Ascending aorta (tissue), 2 donors: ENCODE measurements at regions not wholly inside any gene's neighbourhood (a gene's known extent, or its start where the extent isn't known, plus 50 kb on each side); places are given as distances from the start of the nearest gene placed in this dataset.

Source experiments
- DNase-seq, 2 donors: peaks; one replicate each; pipeline ENCODE4 v3.0.0-alpha.2; 2019; ENCODE audit warnings: low spot score in 2 of 2
- H3K27ac ChIP-seq, 2 donors: fragments of 200-600 bp; sonication (generic); one replicate each; pipeline ENCODE4 v1.5.1; 2016 to 2017; ENCODE audit warnings: mild to moderate bottlenecking in 1 of 2
- H3K27me3 ChIP-seq: fragments of 200-600 bp; sonication (generic); one replicate; pipeline ENCODE4 v1.5.1; 2017
- H3K36me3 ChIP-seq, 2 donors: fragments of 200-600 bp; sonication (generic); one replicate each; pipeline ENCODE4 v1.5.1; 2016
- H3K4me1 ChIP-seq, 2 donors: fragments of 200-600 bp; sonication (generic); one replicate each; pipeline ENCODE4 v1.5.1; 2016 to 2017; ENCODE audit warnings: mild to moderate bottlenecking in 1 of 2
- H3K4me3 ChIP-seq, 2 donors: fragments of 200-600 bp; sonication (generic); one replicate each; pipeline ENCODE4 v1.5.1; 2016 to 2017; ENCODE audit warnings: mild to moderate bottlenecking in 1 of 2
- H3K9me3 ChIP-seq, 2 donors: fragments of 200-600 bp; sonication (generic); one replicate each; pipeline ENCODE4 v1.5.1; 2016
- intact Hi-C: fragments of 100-400 bp; cut with DNase I; formaldehyde crosslinking; loops from one replicate; pipeline ENCODE4 v1.15.1; 2023
- TF ChIP-seq, protein P1 (sequence below), 3 experiments: fragments of 200-600 bp in 2 of 3; fragments of 450-650 bp in 1 of 3; sonication (generic) in 2 of 3; IDR thresholded peaks; one replicate each; pipeline ENCODE4 v1.5.1; 2016 to 2019; ENCODE audit warnings: antibody characterized with exemption in 3 of 3, mild to moderate bottlenecking in 1 of 3, moderate library complexity in 1 of 3

DNA sequence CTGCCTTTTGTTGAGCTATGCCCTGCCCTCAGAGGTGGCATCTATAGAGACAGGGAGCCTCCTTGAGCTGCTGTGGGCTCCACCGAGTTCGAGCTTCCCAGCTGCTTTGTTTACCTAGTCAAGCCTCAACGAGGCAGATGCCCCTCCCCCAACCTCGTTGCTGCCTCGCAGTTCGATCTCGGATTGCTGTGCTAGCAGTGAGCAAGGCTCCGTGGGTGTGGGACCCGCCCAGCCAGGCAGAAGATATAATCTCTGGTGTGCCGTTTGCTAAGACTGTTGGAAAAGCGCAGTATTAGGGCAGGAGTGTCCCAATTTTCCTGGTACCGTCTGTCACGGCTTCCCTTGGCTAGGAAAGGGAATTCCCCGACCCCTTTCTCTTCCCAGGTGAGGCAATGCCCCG is 88.4 kb upstream of the CDK6 start:
- no peaks in the 10 kb centered on the region for H3K9me3 ChIP-seq
- no peak overlapping the region for H3K27ac ChIP-seq
- H3K4me1 ChIP-seq = no peaks in the 10 kb centered on the region
- intact Hi-C loops = no loop called here
- H3K4me3 ChIP-seq = no peak overlapping the region
- H3K27me3 ChIP-seq = no peaks in the 10 kb centered on the region
- no peaks in the 10 kb centered on the region for H3K36me3 ChIP-seq
- no peak for DNase-seq
- TF ChIP-seq, protein P1, sequence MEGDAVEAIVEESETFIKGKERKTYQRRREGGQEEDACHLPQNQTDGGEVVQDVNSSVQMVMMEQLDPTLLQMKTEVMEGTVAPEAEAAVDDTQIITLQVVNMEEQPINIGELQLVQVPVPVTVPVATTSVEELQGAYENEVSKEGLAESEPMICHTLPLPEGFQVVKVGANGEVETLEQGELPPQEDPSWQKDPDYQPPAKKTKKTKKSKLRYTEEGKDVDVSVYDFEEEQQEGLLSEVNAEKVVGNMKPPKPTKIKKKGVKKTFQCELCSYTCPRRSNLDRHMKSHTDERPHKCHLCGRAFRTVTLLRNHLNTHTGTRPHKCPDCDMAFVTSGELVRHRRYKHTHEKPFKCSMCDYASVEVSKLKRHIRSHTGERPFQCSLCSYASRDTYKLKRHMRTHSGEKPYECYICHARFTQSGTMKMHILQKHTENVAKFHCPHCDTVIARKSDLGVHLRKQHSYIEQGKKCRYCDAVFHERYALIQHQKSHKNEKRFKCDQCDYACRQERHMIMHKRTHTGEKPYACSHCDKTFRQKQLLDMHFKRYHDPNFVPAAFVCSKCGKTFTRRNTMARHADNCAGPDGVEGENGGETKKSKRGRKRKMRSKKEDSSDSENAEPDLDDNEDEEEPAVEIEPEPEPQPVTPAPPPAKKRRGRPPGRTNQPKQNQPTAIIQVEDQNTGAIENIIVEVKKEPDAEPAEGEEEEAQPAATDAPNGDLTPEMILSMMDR (IDR thresholded peaks at IDR 0.05) = no peak

DNA sequence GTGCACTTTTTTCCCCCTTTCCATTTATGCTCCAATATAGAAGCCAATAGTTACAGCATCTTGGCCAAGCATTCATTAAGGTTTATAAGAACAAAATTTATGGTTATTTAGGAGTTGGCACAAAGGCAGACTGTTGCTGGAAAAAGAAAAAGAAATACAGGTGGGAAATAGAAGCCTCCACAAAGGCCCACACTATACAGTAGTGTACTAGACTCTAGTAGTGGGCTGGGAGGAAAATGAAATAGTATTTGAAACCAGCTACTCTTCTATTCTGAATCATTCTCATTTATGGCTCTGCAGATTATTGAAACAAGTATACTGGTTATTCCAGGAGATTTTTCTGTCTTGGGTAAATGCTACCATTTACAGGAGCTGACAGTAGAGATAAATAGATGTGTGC is 80.9 kb upstream of the CDK6 start:
- TF ChIP-seq, protein P1 (IDR thresholded peaks at IDR 0.05) = no peak
- Histone ChIP-seq H3K27ac (no peak overlapping the region), H3K9me3 (no peaks in the 10 kb centered on the region), H3K36me3 (no peaks in the 10 kb centered on the region), H3K4me1 (no peaks in the 10 kb centered on the region), H3K27me3 (no peaks in the 10 kb centered on the region), H3K4me3 (no peak overlapping the region)
- intact Hi-C loops = no loop called here
- DNase-seq = no peak

DNA sequence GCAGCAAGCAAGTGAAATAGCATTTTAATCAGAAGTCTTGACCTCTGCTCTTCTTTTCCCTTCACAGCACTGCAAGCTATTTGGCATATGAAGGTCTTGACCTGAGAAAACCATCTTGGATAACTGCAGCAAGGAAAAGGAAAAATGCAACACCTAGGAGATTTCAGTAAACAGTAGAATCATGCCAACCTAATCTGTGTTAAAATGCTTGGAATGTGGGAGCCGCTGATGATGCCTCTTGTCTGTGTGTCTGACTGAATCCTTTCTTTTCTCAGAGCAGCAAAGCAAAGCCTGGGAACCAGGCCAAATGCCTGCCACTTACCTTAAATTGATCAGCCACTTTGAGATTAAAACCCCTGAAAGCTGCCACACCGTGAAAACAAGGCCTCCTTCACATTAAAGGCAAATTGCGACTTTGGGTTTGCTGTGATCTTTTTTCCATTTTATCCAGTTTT is 80.4 kb upstream of the CDK6 start:
- Histone ChIP-seq H3K9me3 (no peaks in the 10 kb centered on the region), H3K27ac (no peak overlapping the region), H3K4me1 (no peaks in the 10 kb centered on the region), H3K27me3 (no peaks in the 10 kb centered on the region), H3K36me3 (no peaks in the 10 kb centered on the region), H3K4me3 (no peak overlapping the region)
- intact Hi-C loops = no loop called here
- TF ChIP-seq, protein P1 (IDR thresholded peaks at IDR 0.05) = no peak
- DNase-seq = no peak

DNA sequence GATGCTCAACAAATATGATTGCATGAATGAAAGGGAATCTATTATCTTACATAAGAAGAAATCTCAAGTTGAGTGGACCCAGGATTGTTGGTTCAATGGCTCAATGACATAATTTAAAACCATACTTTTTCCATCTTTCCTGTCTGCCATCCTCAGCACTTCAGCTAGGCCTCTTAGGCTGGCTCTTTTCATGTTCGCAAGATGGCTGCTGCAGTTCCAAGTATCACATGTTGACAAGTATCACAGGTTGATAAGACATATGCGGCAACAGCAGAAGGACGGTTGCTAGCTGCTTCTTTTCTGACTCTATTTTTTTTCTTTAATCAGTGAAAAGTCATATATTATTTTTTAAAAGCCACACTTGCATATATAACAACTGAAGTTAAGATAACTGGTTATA is 79.0 kb upstream of the CDK6 start:
- Histone ChIP-seq H3K27me3 (no peaks in the 10 kb centered on the region), H3K36me3 (no peaks in the 10 kb centered on the region), H3K27ac (no peak overlapping the region), H3K9me3 (no peaks in the 10 kb centered on the region), H3K4me1 (no peaks in the 10 kb centered on the region), H3K4me3 (no peak overlapping the region)
- no peak for DNase-seq
- intact Hi-C loops = no loop called here
- TF ChIP-seq, protein P1 (IDR thresholded peaks at IDR 0.05) = no peak

DNA sequence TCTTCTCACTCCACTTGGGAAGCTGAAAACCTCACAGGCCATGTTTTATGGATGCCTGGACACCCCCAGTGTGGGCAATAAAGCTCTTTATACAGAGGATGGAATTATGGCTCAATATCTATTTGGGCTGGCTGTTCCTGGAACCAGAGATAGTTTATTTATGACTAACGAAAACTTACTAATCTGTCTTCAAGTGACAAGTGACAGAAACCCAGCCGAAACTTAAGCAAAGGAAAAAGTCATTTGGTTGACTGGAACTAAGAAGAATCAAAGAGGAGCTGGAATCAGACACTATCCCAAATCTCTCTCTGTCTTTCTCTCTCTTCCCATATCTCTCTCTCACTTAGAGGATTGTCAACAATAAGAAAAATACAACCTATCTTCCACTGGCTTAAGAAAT is 78.3 kb upstream of the CDK6 start:
- H3K9me3 ChIP-seq = no peaks in the 10 kb centered on the region
- H3K36me3 ChIP-seq = no peaks in the 10 kb centered on the region
- TF ChIP-seq, protein P1 (IDR thresholded peaks at IDR 0.05) = no peak
- no peak overlapping the region for H3K4me3 ChIP-seq
- H3K27ac ChIP-seq = no peak overlapping the region
- intact Hi-C loops = no loop called here
- H3K27me3 ChIP-seq = no peaks in the 10 kb centered on the region
- H3K4me1 ChIP-seq = no peaks in the 10 kb centered on the region
- no peak for DNase-seq

DNA sequence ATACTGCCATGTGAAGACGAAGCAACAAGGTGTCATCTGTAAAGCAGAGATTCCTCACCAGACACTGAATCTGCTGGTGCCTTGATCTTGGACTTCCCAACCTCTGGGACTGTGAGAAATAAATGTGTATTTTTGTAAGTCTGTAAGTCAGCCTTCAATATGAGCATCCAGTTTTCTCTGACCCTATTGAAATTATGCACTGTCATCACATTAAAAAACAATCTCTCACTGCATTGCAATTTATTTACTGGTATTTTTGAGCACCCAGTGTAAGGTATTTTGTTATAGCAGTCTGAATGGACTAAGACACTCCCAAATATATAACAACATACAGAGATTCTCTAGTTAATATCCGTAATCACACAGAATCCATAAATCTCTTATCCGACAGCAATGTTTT is 77.5 kb upstream of the CDK6 start:
- Histone ChIP-seq H3K27me3 (no peaks in the 10 kb centered on the region), H3K4me3 (no peak overlapping the region), H3K9me3 (no peaks in the 10 kb centered on the region), H3K4me1 (no peaks in the 10 kb centered on the region), H3K36me3 (no peaks in the 10 kb centered on the region), H3K27ac (no peak overlapping the region)
- DNase-seq = no peak
- TF ChIP-seq, protein P1 (IDR thresholded peaks at IDR 0.05) = no peak
- intact Hi-C loops = no loop called here
